GM23338 (cell line): ENCODE measurements at regions not wholly inside any gene's neighbourhood (a gene's known extent, or its start where the extent isn't known, plus 50 kb on each side); places are given as distances from the start of the nearest gene placed in this dataset.

Experiments
- ATAC-seq: fragments of 200-7000 bp; cut with Tn5 transposase; 3 replicates; pipeline ENCODE4 v1.9.1; 2020
- DNase-seq: peaks from one replicate; pipeline ENCODE4 v3.0.0-alpha.2; 2015; ENCODE audit warnings: low spot score
- H2AFZ ChIP-seq: fragments of 200-600 bp; sonication (generic); 2 replicates; pipeline ENCODE4 v1.8.0; 2016; ENCODE audit warnings: antibody characterized with exemption, mild to moderate bottlenecking, moderate library complexity
- H3F3A ChIP-seq: fragments of 200-600 bp; sonication (generic); replicated peaks from 2 replicates; pipeline ENCODE4 v1.8.0; 2017; ENCODE audit warnings: antibody characterized with exemption, mixed run types, low read depth
- H3K27ac ChIP-seq: fragments of 200-600 bp; sonication (generic); 2 replicates; pipeline ENCODE4 v1.6.1; 2016; ENCODE audit warnings: low read depth
- H3K27me3 ChIP-seq: fragments of 200-600 bp; sonication (generic); 2 replicates; pipeline ENCODE4 v1.8.0; 2016; ENCODE audit warnings: mild to moderate bottlenecking, mixed run types, moderate library complexity; ENCODE audit not compliant: insufficient read depth
- H3K36me3 ChIP-seq: fragments of 200-600 bp; sonication (generic); 2 replicates; pipeline ENCODE4 v1.8.0; 2016; ENCODE audit warnings: mild to moderate bottlenecking; ENCODE audit not compliant: insufficient read depth
- H3K4me1 ChIP-seq: fragments of 200-600 bp; sonication (generic); 2 replicates; pipeline ENCODE4 v1.8.0; 2016; ENCODE audit warnings: mild to moderate bottlenecking, moderate library complexity; ENCODE audit not compliant: insufficient read depth
- H3K4me2 ChIP-seq: fragments of 200-600 bp; sonication (generic); 2 replicates; pipeline ENCODE4 v1.7.1; 2017; ENCODE audit warnings: mixed run types
- H3K4me3 ChIP-seq: fragments of 200-600 bp; sonication (generic); 2 replicates; pipeline ENCODE4 v1.6.1; 2016; ENCODE audit warnings: mixed run types
- H3K79me2 ChIP-seq: fragments of 200-600 bp; sonication (generic); replicated peaks from 2 replicates; pipeline ENCODE4 v1.8.0; 2017; ENCODE audit warnings: mild to moderate bottlenecking; ENCODE audit not compliant: insufficient read depth
- H3K9me2 ChIP-seq: fragments of 200-600 bp; sonication (generic); 2 replicates; pipeline ENCODE4 v1.8.0; 2017; ENCODE audit not compliant: insufficient read depth
- H4K20me1 ChIP-seq: fragments of 200-600 bp; sonication (generic); replicated peaks from 2 replicates; pipeline ENCODE4 v1.8.0; 2017; ENCODE audit warnings: mild to moderate bottlenecking; ENCODE audit not compliant: insufficient read depth
- H3K27ac Mint-ChIP-seq: 2 replicates; pipeline ENCODE4 v1.8.0; 2020; ENCODE audit warnings: inconsistent platforms, mild to moderate bottlenecking, moderate library complexity, mixed read lengths
- H3K27me3 Mint-ChIP-seq: 3 replicates; pipeline ENCODE4 v1.8.0; 2022; ENCODE audit warnings: low read depth, mild to moderate bottlenecking, moderate library complexity, mixed read lengths, inconsistent platforms; ENCODE audit not compliant: insufficient read depth, poor library complexity
- H3K36me3 Mint-ChIP-seq: 3 replicates; pipeline ENCODE4 v1.8.0; 2021; ENCODE audit warnings: low read depth, mild to moderate bottlenecking, inconsistent platforms, moderate library complexity, mixed read lengths
- H3K4me1 Mint-ChIP-seq: 3 replicates; pipeline ENCODE4 v1.8.0; 2020; ENCODE audit warnings: mild to moderate bottlenecking, inconsistent platforms, mixed read lengths
- H3K4me3 Mint-ChIP-seq: 3 replicates; pipeline ENCODE4 v1.8.0; 2021; ENCODE audit warnings: moderate library complexity, mild to moderate bottlenecking, inconsistent platforms, mixed read lengths
- H3K9me3 Mint-ChIP-seq: 3 replicates; pipeline ENCODE4 v1.8.0; 2020; ENCODE audit warnings: moderate library complexity, mild to moderate bottlenecking, inconsistent platforms, mixed read lengths
- CREB1 ChIP-seq: fragments of 250-450 bp; sonication (Bioruptor Pico); IDR thresholded peaks from 2 replicates; pipeline ENCODE4 v1.5.0; 2020; ENCODE audit warnings: low read depth, mild to moderate bottlenecking, moderate library complexity
- CTCF ChIP-seq, 2 experiments: fragments of 200-600 bp in 1 of 2; sonication (generic) in 1 of 2; conservative IDR thresholded peaks; 2 replicates each; pipeline versions ENCODE4 v1.5.1 to v1.6.1; 2016 to 2017; ENCODE audit warnings: antibody characterized with exemption in 2 of 2, low read depth in 2 of 2, mild to moderate bottlenecking in 2 of 2, moderate library complexity in 1 of 2
- EZH2 ChIP-seq: fragments of 200-600 bp; sonication (generic); IDR thresholded peaks from one replicate; pipeline ENCODE4 v1.8.0; 2017; ENCODE audit warnings: antibody characterized with exemption, mild to moderate bottlenecking, low read depth; ENCODE audit not compliant: unreplicated experiment
- JUNB ChIP-seq: IDR thresholded peaks from one replicate; pipeline ENCODE4 v1.6.1; 2016; ENCODE audit warnings: antibody characterized with exemption; ENCODE audit not compliant: unreplicated experiment
- NANOG ChIP-seq: IDR thresholded peaks from 2 replicates; pipeline ENCODE4 v1.6.1; 2016; ENCODE audit warnings: antibody characterized with exemption, borderline replicate concordance
- REST ChIP-seq: IDR thresholded peaks from one replicate; pipeline ENCODE4 v1.6.1; 2018; ENCODE audit warnings: antibody characterized with exemption; ENCODE audit not compliant: unreplicated experiment
- STAT1 ChIP-seq: IDR thresholded peaks from one replicate; pipeline ENCODE4 v1.6.1; 2016; ENCODE audit warnings: antibody characterized with exemption; ENCODE audit not compliant: unreplicated experiment
- ZNF331 ChIP-seq: fragments of 250-450 bp; sonication (Bioruptor Pico); IDR thresholded peaks from 2 replicates; pipeline ENCODE4 v1.5.0; 2020; ENCODE audit warnings: low read depth, mild to moderate bottlenecking, moderate library complexity
- ZNF462 ChIP-seq: fragments of 250-450 bp; sonication (Bioruptor Pico); IDR thresholded peaks from 2 replicates; pipeline ENCODE4 v1.5.0; 2020; ENCODE audit warnings: mild to moderate bottlenecking, moderate library complexity

- TF ChIP-seq ZNF462 (CRISPR knock-in tag) (no peak), EZH2 (no peak), JUNB (no peak), CREB1 (CRISPR knock-in tag) (no peak), ZNF331 (CRISPR knock-in tag) (no peak), CTCF (conservative IDR thresholded peaks at IDR 0.05; ENCODE audit: low read depth in 2 of 2) (no peak), NANOG (no peak)
Observed at GRCh38 chr2:36178384-36178783, 177.2 kb upstream of the CRIM1 start (continued).

GRCh38 chr2:36177282-36177681, 178.3 kb upstream of the CRIM1 start:
- Histone ChIP-seq H3K9me2 (peaks cover 3% of the 10 kb centered on the region; the same call in 1 of the 2 replicates), H4K20me1 (no peaks in the 10 kb centered on the region), H3F3A (no peaks in the 10 kb centered on the region), H3K27ac (no peak overlapping the region), H3K27me3 (no peaks in the 10 kb centered on the region), H3K4me3 (no peak overlapping the region), H3K4me1 (no peaks in the 10 kb centered on the region), H3K79me2 (no peaks in the 10 kb centered on the region), H3K4me2 (no peak overlapping the region), H2AFZ (no peak overlapping the region), H3K36me3 (no peaks in the 10 kb centered on the region)
- Mint-ChIP-seq H3K9me3 (peaks cover 24% of the 10 kb centered on the region), H3K27me3 (no peaks in the 10 kb centered on the region), H3K4me1 (no peaks in the 10 kb centered on the region), H3K36me3 (peaks cover 18% of the 10 kb centered on the region), H3K4me3 (no peak overlapping the region), H3K27ac (no peak overlapping the region)
- DNase-seq = no peak
- no peak for ATAC-seq
- no peak for TF ChIP-seq REST
- TF ChIP-seq EZH2 = no peak
- TF ChIP-seq JUNB = no peak
- TF ChIP-seq STAT1 = no peak
- no peak for TF ChIP-seq ZNF331 (CRISPR knock-in tag)
- no peak for TF ChIP-seq NANOG
